HG03442 (cell line): ENCODE measurements at regions not wholly inside any gene's neighbourhood (a gene's known extent, or its start where the extent isn't known, plus 50 kb on each side); places are given as distances from the start of the nearest gene placed in this dataset.

Experiments
- ATAC-seq: cut with Tn5 transposase; IDR thresholded peaks from one replicate; pipeline ENCODE4 v1.9.1; 2021; ENCODE audit warnings: mild to moderate bottlenecking, moderate library complexity; ENCODE audit not compliant: unreplicated experiment

DNA sequence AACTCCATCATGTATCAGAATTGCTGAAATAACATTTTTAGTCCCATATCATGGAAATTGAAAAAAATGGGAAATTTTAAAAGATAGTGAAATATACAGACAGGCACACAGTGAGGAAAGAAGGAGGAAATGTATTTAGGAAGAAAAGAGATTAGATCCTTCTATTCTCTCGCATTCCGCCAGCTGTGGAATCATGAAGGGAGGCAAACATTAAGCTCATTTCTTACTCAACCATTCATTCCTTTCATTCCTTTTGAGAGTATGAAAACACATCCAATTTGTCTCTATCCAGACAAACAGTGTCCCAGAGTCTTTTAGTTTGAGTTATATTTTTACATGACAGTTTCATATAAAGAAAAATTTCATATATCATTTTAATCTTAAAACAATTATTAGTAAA lies 52.5 kb upstream of the KCNMB2 start:
- ATAC-seq = no peak

DNA sequence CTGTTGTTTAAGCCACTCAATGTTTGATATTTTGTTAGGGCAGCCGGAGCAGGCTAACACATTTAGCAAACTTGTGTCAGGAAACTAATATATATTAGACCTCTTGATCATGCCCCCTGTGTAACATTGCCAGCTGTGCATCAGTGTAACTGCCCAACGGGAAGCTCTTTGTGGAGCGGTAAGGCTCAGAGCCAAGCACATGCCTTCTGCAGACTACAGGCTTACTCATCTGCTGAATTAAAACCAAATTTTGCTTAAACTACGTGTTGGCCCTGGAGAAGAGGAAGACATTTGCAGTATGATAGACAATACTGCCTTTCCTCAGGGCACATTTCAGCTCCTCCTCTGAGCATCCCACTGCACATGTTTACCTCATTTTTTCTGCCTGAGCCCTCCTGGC lies 50.5 kb upstream of the KCNMB2 start:
- ATAC-seq = no peak
